Right lobe of liver (tissue), 6 donors: ENCODE measurements at regions not wholly inside any gene's neighbourhood (a gene's known extent, or its start where the extent isn't known, plus 50 kb on each side); places are given as distances from the start of the nearest gene placed in this dataset.

Source experiments
- ATAC-seq, 4 donors: fragments of 200-7000 bp; cut with Tn5 transposase; one replicate each; pipeline ENCODE4 v1.9.1; 2020; ENCODE audit warnings: mild to moderate bottlenecking in 4 of 4, moderate library complexity in 4 of 4
- DNase-seq, 3 donors: peaks; one replicate each; pipeline ENCODE4 v3.0.0-alpha.2; 2020
- H3K27ac ChIP-seq, 3 donors: fragments of 200-600 bp; one replicate each; pipeline ENCODE4 v1.8.0; 2022
- H3K27me3 ChIP-seq, 2 donors: fragments of 200-600 bp; one replicate each; pipeline ENCODE4 v1.8.0; 2022
- H3K36me3 ChIP-seq, 4 donors: fragments of 200-600 bp; sonication (generic) in 1 of 4; one replicate each; pipeline versions ENCODE4 v1.5.1 to v1.8.0; 2017 to 2022; ENCODE audit warnings: control low read depth in 1 of 4
- H3K4me1 ChIP-seq, 4 donors: fragments of 200-600 bp; sonication (generic) in 1 of 4; one replicate each; pipeline versions ENCODE4 v1.5.1 to v1.8.0; 2017 to 2022; ENCODE audit warnings: control low read depth in 1 of 4
- H3K4me3 ChIP-seq, 3 donors: fragments of 200-600 bp; one replicate each; pipeline ENCODE4 v1.8.0; 2022
- H3K9me3 ChIP-seq, 4 donors: fragments of 200-600 bp; sonication (generic) in 1 of 4; one replicate each; pipeline versions ENCODE4 v1.5.1 to v1.8.0; 2017 to 2022; ENCODE audit warnings: control low read depth in 1 of 4
- POLR2A ChIP-seq: fragments of 450-650 bp; IDR thresholded peaks from one replicate; pipeline ENCODE4 v1.6.1; 2017; ENCODE audit warnings: antibody characterized with exemption, mild to moderate bottlenecking
- WGBS: methylation state at CpG from one replicate; pipeline ENCODE4 v1.1.6; 2018; ENCODE audit warnings: low coverage, low lambda C conversion rate; ENCODE audit not compliant: insufficient coverage; ENCODE audit errors: missing lambda C conversion rate; 5-methylcytosine and 5-hydroxymethylcytosine counted together
- intact Hi-C, 2 donors: fragments of 100-400 bp; cut with DNase I; formaldehyde crosslinking; loops; one replicate each; pipeline versions ENCODE4 v1.11.2 to v1.14.1; 2022
- TF ChIP-seq, protein P1 (sequence below), 4 donors: fragments of 200-600 bp in 3 of 4; fragments of 450-650 bp in 1 of 4; IDR thresholded peaks; one replicate each; pipeline versions ENCODE4 v1.5.1 to v1.8.0; 2016 to 2022; ENCODE audit warnings: antibody characterized with exemption in 4 of 4, mild to moderate bottlenecking in 2 of 4
- donor health status: DM: no; HTN: yes; CAD: no.
- donor health status: DM: no; HTN: no; CAD: no.
- donor health status: DM: no; HTN: no; CAD: no.
- donor health status: DM: no; HTN: yes; CAD: no.
- donor health status: DM: no; HTN: yes; CAD: no.

DNA sequence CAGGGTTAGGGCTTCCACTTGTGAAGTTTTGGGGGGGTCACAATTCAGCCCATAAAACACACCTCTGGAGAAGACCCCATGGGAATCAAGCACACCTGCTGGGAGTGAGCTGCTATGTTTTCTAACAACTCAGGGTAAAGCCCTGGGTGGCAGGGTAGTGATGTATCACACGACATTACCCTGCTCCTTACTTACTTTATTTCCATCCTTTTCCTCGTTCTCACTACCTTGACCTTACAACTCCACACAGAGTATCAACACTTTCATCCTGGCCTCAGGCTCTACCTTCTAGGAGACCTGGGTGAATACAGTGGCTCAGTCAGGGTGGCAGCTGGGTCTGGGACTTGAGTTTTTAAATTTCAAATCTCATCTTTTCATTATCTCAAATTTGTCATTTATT is 290.3 kb downstream of the CYRIA start:
- Histone ChIP-seq H3K9me3 (no peaks in the 10 kb centered on the region), H3K27ac (no peak overlapping the region), H3K4me1 (no peaks in the 10 kb centered on the region), H3K36me3 (no peaks in the 10 kb centered on the region), H3K4me3 (no peak overlapping the region), H3K27me3 (no peaks in the 10 kb centered on the region)
- intact Hi-C loops: no loop called here
- WGBS: no CpG with 5 or more reads among the region's 2 CpGs
- TF ChIP-seq POLR2A: no peak
- TF ChIP-seq, protein P1, sequence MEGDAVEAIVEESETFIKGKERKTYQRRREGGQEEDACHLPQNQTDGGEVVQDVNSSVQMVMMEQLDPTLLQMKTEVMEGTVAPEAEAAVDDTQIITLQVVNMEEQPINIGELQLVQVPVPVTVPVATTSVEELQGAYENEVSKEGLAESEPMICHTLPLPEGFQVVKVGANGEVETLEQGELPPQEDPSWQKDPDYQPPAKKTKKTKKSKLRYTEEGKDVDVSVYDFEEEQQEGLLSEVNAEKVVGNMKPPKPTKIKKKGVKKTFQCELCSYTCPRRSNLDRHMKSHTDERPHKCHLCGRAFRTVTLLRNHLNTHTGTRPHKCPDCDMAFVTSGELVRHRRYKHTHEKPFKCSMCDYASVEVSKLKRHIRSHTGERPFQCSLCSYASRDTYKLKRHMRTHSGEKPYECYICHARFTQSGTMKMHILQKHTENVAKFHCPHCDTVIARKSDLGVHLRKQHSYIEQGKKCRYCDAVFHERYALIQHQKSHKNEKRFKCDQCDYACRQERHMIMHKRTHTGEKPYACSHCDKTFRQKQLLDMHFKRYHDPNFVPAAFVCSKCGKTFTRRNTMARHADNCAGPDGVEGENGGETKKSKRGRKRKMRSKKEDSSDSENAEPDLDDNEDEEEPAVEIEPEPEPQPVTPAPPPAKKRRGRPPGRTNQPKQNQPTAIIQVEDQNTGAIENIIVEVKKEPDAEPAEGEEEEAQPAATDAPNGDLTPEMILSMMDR (IDR thresholded peaks at IDR 0.05): no peak
- DNase-seq (no peak), ATAC-seq (no peak)

DNA sequence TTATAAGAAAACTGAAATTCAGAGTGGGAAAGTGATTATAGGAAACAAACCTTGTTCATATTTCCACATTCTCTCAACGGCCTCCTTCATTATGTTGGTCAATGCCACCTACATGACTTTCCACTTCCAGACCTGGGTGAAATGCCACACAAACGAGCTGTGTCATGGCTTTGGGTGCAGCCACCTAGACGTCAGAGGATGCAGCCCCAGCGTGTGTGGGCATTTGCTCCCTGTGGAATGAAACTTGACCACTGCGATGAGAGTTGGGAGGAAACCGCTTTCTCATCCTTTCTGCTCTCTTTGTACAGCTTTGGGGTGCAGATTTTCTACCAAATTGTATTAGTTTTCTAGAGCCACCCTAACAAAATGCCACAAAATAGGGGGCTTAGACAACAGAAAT is 291.0 kb downstream of the CYRIA start:
- WGBS: 70% methylated on average over 6 of the region's 6 CpGs
- TF ChIP-seq, protein P1 (IDR thresholded peaks at IDR 0.05): no peak
- no peak for TF ChIP-seq POLR2A
- no peak for ATAC-seq

DNA sequence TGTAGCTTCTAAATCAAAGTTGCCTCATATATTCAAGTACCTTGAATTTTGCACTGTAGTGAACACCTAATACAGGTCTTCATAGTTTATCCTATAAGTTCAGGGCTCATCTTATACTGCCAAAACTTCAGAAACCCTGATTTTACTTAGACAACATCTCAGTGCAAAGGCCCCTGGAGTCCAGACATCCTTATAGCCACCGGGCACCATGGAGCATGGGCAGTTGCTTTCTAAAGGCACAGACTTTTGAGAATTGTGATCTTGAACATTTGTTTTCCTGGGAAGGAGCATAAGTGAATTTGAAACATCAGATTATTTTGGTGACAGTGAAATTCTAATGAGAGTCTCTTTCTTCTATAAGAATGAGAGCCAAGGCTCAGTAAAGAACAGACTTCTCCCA is 292.3 kb downstream of the CYRIA start:
- TF ChIP-seq, protein P1 (IDR thresholded peaks at IDR 0.05): no peak
- TF ChIP-seq POLR2A: no peak
- 86% methylated on average over 1 of the region's 1 CpG for WGBS
- intact Hi-C loops: no loop called here
- H3K27ac ChIP-seq: no peak overlapping the region
- no peaks in the 10 kb centered on the region for H3K9me3 ChIP-seq
- H3K4me1 ChIP-seq: no peaks in the 10 kb centered on the region
- no peaks in the 10 kb centered on the region for H3K36me3 ChIP-seq
- DNase-seq (no peak), ATAC-seq (no peak)
- H3K4me3 ChIP-seq: no peak overlapping the region
- no peaks in the 10 kb centered on the region for H3K27me3 ChIP-seq

More for the DNA sequence above, 291.0 kb downstream of the CYRIA start:
- intact Hi-C loops: no loop called here
- no peaks in the 10 kb centered on the region for H3K36me3 ChIP-seq
- H3K4me3 ChIP-seq: no peak overlapping the region
- H3K27ac ChIP-seq: no peak overlapping the region
- no peak for DNase-seq
- H3K9me3 ChIP-seq: no peaks in the 10 kb centered on the region
- H3K4me1 ChIP-seq: no peaks in the 10 kb centered on the region
- no peaks in the 10 kb centered on the region for H3K27me3 ChIP-seq

DNA sequence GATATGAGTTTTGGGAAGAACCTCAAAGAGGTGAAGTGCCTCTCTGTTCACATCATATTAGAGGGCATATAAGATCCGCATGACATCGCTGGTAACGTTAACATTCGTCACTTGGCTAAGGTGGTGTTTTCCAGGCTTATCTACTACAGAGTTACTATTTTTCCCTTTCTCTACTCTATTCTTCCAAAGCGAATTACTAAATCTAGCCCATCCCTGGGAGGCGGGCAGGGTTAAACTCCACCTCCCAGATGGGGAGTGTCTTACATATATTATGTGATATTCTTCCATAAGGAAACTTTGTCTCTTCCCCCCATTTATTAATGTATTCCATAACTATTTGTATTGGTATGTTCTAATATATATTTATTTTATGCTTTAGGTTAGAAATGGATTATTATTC is 293.9 kb downstream of the CYRIA start:
- intact Hi-C loops: no loop called here
- H3K27ac ChIP-seq: no peak overlapping the region
- H3K36me3 ChIP-seq: no peaks in the 10 kb centered on the region
- H3K4me1 ChIP-seq: no peaks in the 10 kb centered on the region
- no peak overlapping the region for H3K4me3 ChIP-seq
- H3K27me3 ChIP-seq: no peaks in the 10 kb centered on the region
- no peak for TF ChIP-seq POLR2A
- TF ChIP-seq, protein P1 (IDR thresholded peaks at IDR 0.05): no peak
- ATAC-seq: no peak
- WGBS: 88% methylated on average over 6 of the region's 6 CpGs
- H3K9me3 ChIP-seq: no peaks in the 10 kb centered on the region
- DNase-seq: no peak

DNA sequence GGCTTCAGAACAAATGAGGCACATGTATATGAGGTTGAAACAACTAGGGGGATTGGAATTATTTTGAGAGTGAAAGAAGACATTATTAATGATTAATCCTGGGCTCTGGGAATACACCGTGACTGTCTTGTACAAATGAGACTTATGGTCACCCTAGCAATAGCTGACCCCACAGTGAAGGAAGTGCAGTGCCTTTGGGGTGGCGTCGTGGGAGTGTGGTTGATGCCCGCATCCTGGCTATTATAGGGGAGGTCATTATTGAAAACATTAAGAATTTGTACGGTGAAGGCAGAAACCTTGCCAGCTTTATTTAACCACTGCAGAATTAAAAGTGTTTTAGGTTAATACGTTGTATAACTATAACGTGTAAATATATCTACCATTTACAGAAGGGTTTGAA is 296.7 kb downstream of the CYRIA start:
- Histone ChIP-seq H3K27me3 (no peaks in the 10 kb centered on the region), H3K9me3 (no peaks in the 10 kb centered on the region), H3K27ac (no peak overlapping the region), H3K36me3 (no peaks in the 10 kb centered on the region), H3K4me1 (no peaks in the 10 kb centered on the region), H3K4me3 (no peak overlapping the region)
- TF ChIP-seq, protein P1 (IDR thresholded peaks at IDR 0.05): no peak
- TF ChIP-seq POLR2A: no peak
- WGBS: 70% methylated on average over 5 of the region's 7 CpGs
- intact Hi-C loops: no loop called here
- ATAC-seq (no peak), DNase-seq (no peak)
